H1 (cell line): ENCODE measurements at regions not wholly inside any gene's neighbourhood (a gene's known extent, or its start where the extent isn't known, plus 50 kb on each side); places are given as distances from the start of the nearest gene placed in this dataset.

Experiments
- CTCF ChIA-PET: fragments of 300-600 bp; sonication (Branson Sonifier 250); formaldehyde crosslinking; loops from one replicate; lab custom pipeline; 2021; ENCODE audit not compliant: partially characterized antibody; lab: Charles Lee
- POLR2A ChIA-PET: fragments of 300-600 bp; sonication (Branson Sonifier 250); formaldehyde crosslinking; loops from one replicate; lab custom pipeline; 2021; ENCODE audit warnings: inconsistent platforms; ENCODE audit not compliant: partially characterized antibody; lab: Charles Lee
- DNase-seq, 2 experiments: peaks; one replicate each; pipeline versions ENCODE4 v3.0.0 to v3.0.0-alpha.2; 2010 to 2022; ENCODE audit warnings: low spot score in 2 of 2, low read depth in 1 of 2, mixed read lengths in 1 of 2
- FAIRE-seq: peaks from 2 replicates; lab custom pipeline; 2011; peaks lifted over from hg19 to GRCh38; lab: Jason Lieb, UNC
- H2AFZ ChIP-seq: 2 replicates; pipeline ENCODE4 v1.8.1; 2012; ENCODE audit warnings: low read length, inconsistent platforms
- H2AK5ac ChIP-seq: 2 replicates; pipeline ENCODE4 v1.6.1; 2013; ENCODE audit warnings: low read depth, low read length
- H2BK120ac ChIP-seq: replicated peaks from 2 replicates; pipeline ENCODE3; 2013; ENCODE audit warnings: low read depth, low read length, inconsistent platforms
- H2BK12ac ChIP-seq: 2 replicates; pipeline ENCODE4 v1.6.1; 2013; ENCODE audit warnings: low read depth, low read length
- H2BK15ac ChIP-seq: 2 replicates; pipeline ENCODE4 v1.6.1; 2013; ENCODE audit warnings: low read length
- H2BK20ac ChIP-seq: 2 replicates; pipeline ENCODE4 v1.6.1; 2013; ENCODE audit warnings: low read length
- H2BK5ac ChIP-seq: 2 replicates; pipeline ENCODE4 v1.6.1; 2013; ENCODE audit warnings: low read depth, low read length
- H3K14ac ChIP-seq: 2 replicates; pipeline ENCODE4 v1.6.1; 2013; ENCODE audit warnings: inconsistent platforms; ENCODE audit not compliant: insufficient read length
- H3K18ac ChIP-seq: 2 replicates; pipeline ENCODE4 v1.6.1; 2013; ENCODE audit warnings: low read length; ENCODE audit errors: extremely low read depth
- H3K23ac ChIP-seq: 2 replicates; pipeline ENCODE4 v1.6.1; 2013; ENCODE audit warnings: inconsistent platforms; ENCODE audit not compliant: insufficient read length
- H3K23me2 ChIP-seq: 2 replicates; pipeline ENCODE4 v1.6.1; 2013; ENCODE audit warnings: low read depth, low read length
- H3K27ac ChIP-seq: 2 replicates; pipeline ENCODE4 v1.6.1; 2011; ENCODE audit warnings: low read depth, low read length, inconsistent platforms
- H3K27me3 ChIP-seq, 4 experiments: replicated peaks in 1 of 4; 1 replicate in 1 of 4; 2 replicates in 3 of 4; pipeline versions ENCODE4 v1.6.1 to v1.8.1; 2011 to 2013; ENCODE audit warnings: low read length in 3 of 4, mild to moderate bottlenecking in 3 of 4, inconsistent platforms in 2 of 4, mixed read lengths in 2 of 4, moderate library complexity in 1 of 4; ENCODE audit not compliant: control insufficient read depth in 3 of 4, insufficient read depth in 3 of 4; ENCODE audit errors: extremely low read depth in 1 of 4
- H3K36me3 ChIP-seq, 4 experiments: 2 replicates each; pipeline versions ENCODE4 v1.6.1 to v1.8.1; 2011 to 2013; ENCODE audit warnings: mild to moderate bottlenecking in 4 of 4, low read length in 3 of 4, moderate library complexity in 2 of 4, control low read depth in 1 of 4, inconsistent platforms in 1 of 4; ENCODE audit not compliant: insufficient read depth in 4 of 4, control insufficient read depth in 2 of 4
- H3K4ac ChIP-seq: replicated peaks from 2 replicates; pipeline ENCODE3; 2013; ENCODE audit warnings: low read length, low read depth, mixed read lengths, inconsistent platforms; ENCODE audit not compliant: insufficient read length
- H3K4me1 ChIP-seq, 4 experiments: replicated peaks in 1 of 4; 1 replicate in 1 of 4; 2 replicates in 3 of 4; pipeline versions ENCODE4 v1.6.1 to v1.8.1; 2011 to 2013; ENCODE audit warnings: low read length in 3 of 4, inconsistent platforms in 2 of 4, mixed read lengths in 1 of 4; ENCODE audit not compliant: insufficient read depth in 4 of 4, control insufficient read depth in 3 of 4
- H3K4me2 ChIP-seq, 2 experiments: 2 replicates each; pipeline versions ENCODE4 v1.6.1 to v1.8.1; 2011 to 2013; ENCODE audit warnings: low read depth in 2 of 2, low read length in 2 of 2, control low read depth in 1 of 2, inconsistent platforms in 1 of 2, mild to moderate bottlenecking in 1 of 2; ENCODE audit not compliant: insufficient read depth in 1 of 2
- H3K4me3 ChIP-seq, 4 experiments: fragments of 200-600, 300-600 bp in 1 of 4; sonication (generic), shearing (Covaris generic), sonication (Bioruptor Twin) in 1 of 4; 2 replicates each; pipeline versions ENCODE4 v1.5.1 to v1.8.1; 2011 to 2016; ENCODE audit warnings: low read length in 4 of 4, low read depth in 3 of 4, control low read depth in 2 of 4, inconsistent platforms in 2 of 4, mild to moderate bottlenecking in 2 of 4, mixed read lengths in 1 of 4, moderate library complexity in 1 of 4; ENCODE audit not compliant: insufficient read depth in 2 of 4; ENCODE audit errors: extremely low read depth in 1 of 4
- H3K56ac ChIP-seq: replicated peaks from 2 replicates; pipeline ENCODE3; 2013; ENCODE audit warnings: low read depth, mild to moderate bottlenecking, mixed read lengths, low read length, inconsistent platforms; ENCODE audit not compliant: insufficient read length
- H3K79me1 ChIP-seq: 2 replicates; pipeline ENCODE4 v1.6.1; 2013; ENCODE audit warnings: low read depth, low read length, control low read depth
- H3K79me2 ChIP-seq, 2 experiments: 2 replicates each; pipeline versions ENCODE4 v1.6.1 to v1.8.1; 2012 to 2013; ENCODE audit warnings: low read length in 2 of 2, mild to moderate bottlenecking in 2 of 2, inconsistent platforms in 1 of 2; ENCODE audit not compliant: insufficient read depth in 2 of 2, control insufficient read depth in 1 of 2
- H3K9ac ChIP-seq, 4 experiments: replicated peaks in 1 of 4; 1 replicate in 1 of 4; 2 replicates in 3 of 4; pipeline versions ENCODE4 v1.6.1 to v1.8.1; 2011 to 2013; ENCODE audit warnings: low read depth in 3 of 4, low read length in 3 of 4, control low read depth in 2 of 4, mild to moderate bottlenecking in 2 of 4, moderate library complexity in 2 of 4, inconsistent platforms in 1 of 4; ENCODE audit errors: extremely low read depth in 1 of 4
- H3K9me3 ChIP-seq, 2 experiments: 2 replicates each; pipeline versions ENCODE4 v1.6.1 to v1.8.1; 2012 to 2013; ENCODE audit warnings: mild to moderate bottlenecking in 2 of 2, moderate library complexity in 2 of 2, control low read depth in 1 of 2, inconsistent platforms in 1 of 2, low read depth in 1 of 2, low read length in 1 of 2, mixed read lengths in 1 of 2; ENCODE audit not compliant: insufficient read depth in 2 of 2
- H4K20me1 ChIP-seq, 2 experiments: replicated peaks in 1 of 2; 2 replicates each; pipeline versions ENCODE3 to v1.8.1; 2011 to 2013; ENCODE audit warnings: inconsistent platforms in 2 of 2, low read length in 2 of 2, mild to moderate bottlenecking in 1 of 2; ENCODE audit not compliant: insufficient read depth in 2 of 2, control insufficient read depth in 1 of 2
- H4K5ac ChIP-seq: 2 replicates; pipeline ENCODE4 v1.6.1; 2013; ENCODE audit warnings: low read length, low read depth, mixed read lengths, inconsistent platforms; ENCODE audit not compliant: insufficient read length
- H4K8ac ChIP-seq: 2 replicates; pipeline ENCODE4 v1.8.0; 2013; ENCODE audit warnings: mild to moderate bottlenecking, moderate library complexity, low read length, inconsistent platforms; ENCODE audit not compliant: insufficient read depth; ENCODE audit errors: extremely low read depth
- H4K91ac ChIP-seq: replicated peaks from 2 replicates; pipeline ENCODE3; 2013; ENCODE audit warnings: low read length, mixed read lengths, inconsistent platforms; ENCODE audit not compliant: insufficient read length
- EP300 ChIP-seq, 2 experiments: IDR thresholded peaks; 1 replicate in 1 of 2; 2 replicates in 1 of 2; pipeline ENCODE4 v1.6.1; 2011 to 2012; ENCODE audit warnings: low read depth in 2 of 2, low read length in 2 of 2, mild to moderate bottlenecking in 2 of 2, borderline replicate concordance in 1 of 2, inconsistent platforms in 1 of 2, moderate library complexity in 1 of 2
- GTF2F1 ChIP-seq: IDR thresholded peaks from 2 replicates; pipeline ENCODE4 v1.6.1; 2012; ENCODE audit warnings: low read depth, low read length, improper control_type of control experiment, borderline replicate concordance
- HDAC2 ChIP-seq, 2 experiments: fragments of 300-600 bp in 1 of 2; sonication (generic) in 1 of 2; IDR thresholded peaks; 2 replicates each; pipeline ENCODE4 v1.6.1; 2011 to 2012; ENCODE audit warnings: low read depth in 2 of 2, low read length in 2 of 2, mild to moderate bottlenecking in 2 of 2, moderate library complexity in 2 of 2, borderline replicate concordance in 1 of 2, inconsistent platforms in 1 of 2
- JUND ChIP-seq: IDR thresholded peaks from 2 replicates; pipeline ENCODE4 v1.6.1; 2011; ENCODE audit warnings: mild to moderate bottlenecking, improper control_type of control experiment, low read length
- WGBS, 2 experiments: shearing (Covaris generic) in 1 of 2; methylation state at CpG; one replicate each; pipeline versions ENCODE4 v1.1.6 to v1.1.7; 2013 to 2015; ENCODE audit warnings: low lambda C conversion rate in 2 of 2, mixed read lengths in 2 of 2, inconsistent platforms in 1 of 2, low coverage in 1 of 2, missing lambda C conversion rate in 1 of 2; ENCODE audit not compliant: insufficient replicate concordance in 2 of 2, insufficient coverage in 1 of 2, insufficient read length in 1 of 2; ENCODE audit errors: extremely low coverage in 1 of 2, missing lambda C conversion rate in 1 of 2; 5-methylcytosine and 5-hydroxymethylcytosine counted together

- ChIA-PET POLR2A (no interaction called here), CTCF (no interaction called here)
Measured at GRCh38 chr9:22342491-22343217, 104.0 kb upstream of the DMRTA1 start.

More at GRCh38 chr9:22342491-22343217, 104.0 kb upstream of the DMRTA1 start:
- Histone ChIP-seq H3K36me3 (no peaks in the 10 kb centered on the region), H2AK5ac (no peak overlapping the region), H2BK15ac (no peak overlapping the region), H4K91ac (no peak overlapping the region), H3K4ac (no peak overlapping the region), H2BK20ac (no peak overlapping the region), H3K27me3 (no peaks in the 10 kb centered on the region), H3K79me2 (no peaks in the 10 kb centered on the region), H3K9ac (no peak overlapping the region), H4K8ac (no peak overlapping the region), H3K56ac (no peak overlapping the region), H4K20me1 (no peaks in the 10 kb centered on the region), H3K79me1 (no peaks in the 10 kb centered on the region), H2BK120ac (no peak overlapping the region), H3K27ac (no peak overlapping the region), H3K9me3 (no peaks in the 10 kb centered on the region), H2BK5ac (no peak overlapping the region), H3K23ac (no peak overlapping the region), H4K5ac (no peak overlapping the region), H3K23me2 (no peaks in the 10 kb centered on the region), H3K4me2 (no peak overlapping the region), H3K18ac (no peak overlapping the region), H2AFZ (no peak overlapping the region), H3K14ac (no peak overlapping the region), H3K4me1 (no peaks in the 10 kb centered on the region), H2BK12ac (no peak overlapping the region), H3K4me3 (no peak overlapping the region)
- 77% methylated on average over 3 of the region's 3 CpGs; no CpG with 5 or more reads in 1 of the 2 experiments for WGBS, 2 experiments
- DNase-seq (no peak), FAIRE-seq (no peak)
- no peak for TF ChIP-seq GTF2F1
- no peak for TF ChIP-seq HDAC2 (IDR thresholded peaks at IDR 0.05; ENCODE audit: borderline replicate concordance in 1 of 2, low read depth in 2 of 2, low read length in 2 of 2)
- no peak for TF ChIP-seq EP300 (IDR thresholded peaks at IDR 0.05; ENCODE audit: borderline replicate concordance in 1 of 2, low read depth in 2 of 2, low read length in 2 of 2)
- TF ChIP-seq JUND, result 0 out of 2 replicates have a peak, but pooled peaks have one; percentile 42
